Stomach (tissue), 4 donors: ENCODE measurements at regions not wholly inside any gene's neighbourhood (a gene's known extent, or its start where the extent isn't known, plus 50 kb on each side); places are given as distances from the start of the nearest gene placed in this dataset.

ENCODE experiments used
- CTCF ChIP-seq, 7 experiments: fragments of 450-650 bp in 4 of 7; fragments of 200-600 bp in 3 of 7; sonication (generic) in 3 of 7; IDR thresholded peaks; one replicate each; pipeline ENCODE4 v1.5.1; 2016 to 2019; ENCODE audit warnings: antibody characterized with exemption in 7 of 7, control low read depth in 2 of 7, mild to moderate bottlenecking in 1 of 7
- POLR2A ChIP-seq, 4 donors: fragments of 450-650 bp; IDR thresholded peaks; one replicate each; pipeline ENCODE4 v1.6.1; 2016; ENCODE audit warnings: antibody characterized with exemption in 4 of 4, control low read depth in 2 of 4, mild to moderate bottlenecking in 1 of 4, moderate library complexity in 1 of 4
- POLR2AphosphoS5 ChIP-seq, 3 donors: sonication (generic); formaldehyde crosslinking; IDR thresholded peaks; one replicate each; pipeline ENCODE4 v1.6.1; 2016; ENCODE audit warnings: antibody characterized with exemption in 3 of 3

GRCh38 chr10:52525761-52526160 is 211.7 kb downstream of the DKK1 start:
- TF ChIP-seq POLR2AphosphoS5 (IDR thresholded peaks at IDR 0.05) (no peak), CTCF (IDR thresholded peaks at IDR 0.05) (no peak), POLR2A (IDR thresholded peaks at IDR 0.05) (no peak)
